PC-3 (cell line): ENCODE measurements at regions not wholly inside any gene's neighbourhood (a gene's known extent, or its start where the extent isn't known, plus 50 kb on each side); places are given as distances from the start of the nearest gene placed in this dataset.

ENCODE experiments used
- ATAC-seq: fragments of 200-7000 bp; cut with Tn5 transposase; 2 replicates; pipeline ENCODE4 v1.9.1; 2020; ENCODE audit warnings: mild to moderate bottlenecking, moderate library complexity
- BruUV-seq: library from RNA; stranded (reverse); fragments of 400-500 nt; replicated peaks from 2 replicates; lab custom pipeline; 2021; lab: Mats Ljungman, UMichigan
- CTCF ChIA-PET: fragments of 300-600 bp; sonication (Branson Sonifier 250); formaldehyde crosslinking; loops from one replicate; lab custom pipeline; 2022; ENCODE audit warnings: antibody characterized with exemption; lab: Charles Lee
- POLR2A ChIA-PET: fragments of 300-600 bp; sonication (Branson Sonifier 250); formaldehyde crosslinking; loops from one replicate; lab custom pipeline; 2022; ENCODE audit warnings: antibody characterized with exemption; ENCODE audit not compliant: unreplicated experiment; lab: Charles Lee
- DNase-seq: peaks from one replicate; pipeline ENCODE4 v3.0.0-alpha.2; 2015
- H2AFZ ChIP-seq: fragments of 300-600 bp; sonication (generic); 2 replicates; pipeline ENCODE4 v1.6.0; 2016; ENCODE audit warnings: antibody characterized with exemption, low read length
- H3F3A ChIP-seq: fragments of 300-600 bp; sonication (generic); one replicate; pipeline ENCODE4 v1.6.0; 2017; ENCODE audit warnings: antibody characterized with exemption, low read length, control low read depth, mild to moderate bottlenecking; ENCODE audit not compliant: unreplicated experiment
- H3K27ac ChIP-seq: fragments of 300-600 bp; sonication (generic); 2 replicates; pipeline ENCODE4 v1.5.1; 2016; ENCODE audit warnings: mild to moderate bottlenecking, low read length
- H3K27me3 ChIP-seq: fragments of 300-600 bp; sonication (generic); 2 replicates; pipeline ENCODE4 v1.6.1; 2016; ENCODE audit warnings: low read length, mixed read lengths
- H3K36me3 ChIP-seq: fragments of 300-600 bp; sonication (generic); 2 replicates; pipeline ENCODE4 v1.6.1; 2016; ENCODE audit warnings: low read depth, mixed run types, low read length, mixed read lengths
- H3K4me1 ChIP-seq: fragments of 300-600 bp; sonication (generic); 2 replicates; pipeline ENCODE4 v1.5.1; 2016; ENCODE audit warnings: low read length; ENCODE audit not compliant: insufficient read depth
- H3K4me2 ChIP-seq: fragments of 300-600 bp; sonication (generic); 2 replicates; pipeline ENCODE4 v1.6.0; 2016; ENCODE audit warnings: low read length
- H3K4me3 ChIP-seq: fragments of 300-600 bp; sonication (generic); 2 replicates; pipeline ENCODE4 v1.5.1; 2016; ENCODE audit warnings: mild to moderate bottlenecking, low read length, mixed read lengths
- H3K79me2 ChIP-seq: fragments of 300-600 bp; sonication (generic); 2 replicates; pipeline ENCODE4 v1.6.1; 2017; ENCODE audit warnings: low read length, mixed read lengths
- H3K9ac ChIP-seq: fragments of 300-600 bp; sonication (generic); 2 replicates; pipeline ENCODE4 v1.6.0; 2016; ENCODE audit warnings: mild to moderate bottlenecking, low read length
- H3K9me2 ChIP-seq: fragments of 300-600 bp; sonication (generic); replicated peaks from 2 replicates; pipeline ENCODE4 v1.6.1; 2016; ENCODE audit warnings: mixed run types, low read length, mixed read lengths
- H3K9me3 ChIP-seq: fragments of 300-600 bp; sonication (generic); 2 replicates; pipeline ENCODE4 v1.6.1; 2016; ENCODE audit warnings: low read length, mixed read lengths
- H4K20me1 ChIP-seq: fragments of 300-600 bp; sonication (generic); 2 replicates; pipeline ENCODE4 v1.6.1; 2016; ENCODE audit warnings: low read length, mixed read lengths
- CTCF ChIP-seq: fragments of 300-600 bp; sonication (generic); conservative IDR thresholded peaks from 2 replicates; pipeline ENCODE4 v1.5.1; 2017; ENCODE audit warnings: antibody characterized with exemption, low read depth, mild to moderate bottlenecking, low read length
- EZH2 ChIP-seq: fragments of 300-600 bp; sonication (generic); IDR thresholded peaks from one replicate; pipeline ENCODE4 v1.6.1; 2017; ENCODE audit warnings: antibody characterized with exemption, mild to moderate bottlenecking, low read length; ENCODE audit not compliant: unreplicated experiment
- EZH2phosphoT487 ChIP-seq: fragments of 300-600 bp; sonication (generic); IDR thresholded peaks from 2 replicates; pipeline ENCODE4 v1.6.1; 2018; ENCODE audit warnings: mild to moderate bottlenecking, antibody characterized with exemption, low read length, borderline replicate concordance
- intact Hi-C: fragments of 100-400 bp; cut with micrococcal nuclease; formaldehyde crosslinking; loops from 2 replicates; pipeline ENCODE4 v1.9.0; 2023

- H2AFZ ChIP-seq: no peak overlapping the region
- H4K20me1 ChIP-seq: no peaks in the 10 kb centered on the region
- ATAC-seq (no peak), DNase-seq (no peak)
- no peaks in the 10 kb centered on the region for H3K9me3 ChIP-seq
- no peaks in the 10 kb centered on the region for H3K27me3 ChIP-seq
- no peak for TF ChIP-seq CTCF
- TF ChIP-seq EZH2: no peak
- TF ChIP-seq EZH2phosphoT487: no peak
- no peak overlapping the region for H3K27ac ChIP-seq
- no peaks in the 10 kb centered on the region for H3K9me2 ChIP-seq
- H3K4me1 ChIP-seq: no peaks in the 10 kb centered on the region
- no peak overlapping the region for H3K9ac ChIP-seq
- H3K4me2 ChIP-seq: no peak overlapping the region
- no TSS peak for BruUV-seq
- H3K36me3 ChIP-seq: no peaks in the 10 kb centered on the region
- no peak overlapping the region for H3K4me3 ChIP-seq
- no peaks in the 10 kb centered on the region for H3F3A ChIP-seq
- CTCF ChIA-PET: no interaction called here
- H3K79me2 ChIP-seq: no peaks in the 10 kb centered on the region
- intact Hi-C loops: no loop called here
- POLR2A ChIA-PET: no interaction called here
Observed at GRCh38 chr2:172366596-172367150, 60.7 kb upstream of the ITGA6 start.

GRCh38 chr2:172370821-172371455, 56.4 kb upstream of the ITGA6 start:
- H3K9me2 ChIP-seq: no peaks in the 10 kb centered on the region
- H3K4me1 ChIP-seq: no peaks in the 10 kb centered on the region
- intact Hi-C loops: no loop called here
- ChIA-PET CTCF (interaction anchor here (0.7 kb wide), 1 partner anchor 669 kb away, joined by 4 read pairs; no protein-coding TSS in a partner anchor), POLR2A (no interaction called here)
- no TSS peak for BruUV-seq
- ATAC-seq (no peak), DNase-seq (no peak)
- no peak overlapping the region for H3K27ac ChIP-seq
- H2AFZ ChIP-seq: no peak overlapping the region
- no peaks in the 10 kb centered on the region for H3F3A ChIP-seq
- no peaks in the 10 kb centered on the region for H3K36me3 ChIP-seq
- H3K9me3 ChIP-seq: no peaks in the 10 kb centered on the region
- no peak overlapping the region for H3K9ac ChIP-seq
- no peak overlapping the region for H3K4me3 ChIP-seq
- TF ChIP-seq EZH2phosphoT487 (no peak), EZH2 (no peak), CTCF (no peak)
- no peaks in the 10 kb centered on the region for H3K27me3 ChIP-seq
- H4K20me1 ChIP-seq: no peaks in the 10 kb centered on the region
- H3K4me2 ChIP-seq: no peak overlapping the region
- no peaks in the 10 kb centered on the region for H3K79me2 ChIP-seq

- H3K9me2 ChIP-seq: no peaks in the 10 kb centered on the region
- no peaks in the 10 kb centered on the region for H3K9me3 ChIP-seq
- POLR2A ChIA-PET: interaction anchor here (0.6 kb wide), 1 partner anchor 195 kb away, joined by 5 read pairs; no protein-coding TSS in a partner anchor
- BruUV-seq: no TSS peak
- H3K27me3 ChIP-seq: no peaks in the 10 kb centered on the region
- H3K36me3 ChIP-seq: no peaks in the 10 kb centered on the region
- DNase-seq (no peak), ATAC-seq (no peak)
- H3K9ac ChIP-seq: no peak overlapping the region
- no peaks in the 10 kb centered on the region for H4K20me1 ChIP-seq
- CTCF ChIA-PET: no interaction called here
- H2AFZ ChIP-seq: no peak overlapping the region
- no peak overlapping the region for H3K4me2 ChIP-seq
- no peaks in the 10 kb centered on the region for H3F3A ChIP-seq
- TF ChIP-seq EZH2phosphoT487: no peak
- TF ChIP-seq CTCF: no peak
- TF ChIP-seq EZH2: no peak
- no peaks in the 10 kb centered on the region for H3K4me1 ChIP-seq
- no peak overlapping the region for H3K4me3 ChIP-seq
- H3K79me2 ChIP-seq: no peaks in the 10 kb centered on the region
- H3K27ac ChIP-seq: no peak overlapping the region
- intact Hi-C loops: no loop called here
Observed at GRCh38 chr2:172372436-172372835, 55.0 kb upstream of the ITGA6 start.
